ENCODE measurements at regions not wholly inside any gene's neighbourhood (a gene's known extent, or its start where the extent isn't known, plus 50 kb on each side); places are given as distances from the start of the nearest gene placed in this dataset.

DNA sequence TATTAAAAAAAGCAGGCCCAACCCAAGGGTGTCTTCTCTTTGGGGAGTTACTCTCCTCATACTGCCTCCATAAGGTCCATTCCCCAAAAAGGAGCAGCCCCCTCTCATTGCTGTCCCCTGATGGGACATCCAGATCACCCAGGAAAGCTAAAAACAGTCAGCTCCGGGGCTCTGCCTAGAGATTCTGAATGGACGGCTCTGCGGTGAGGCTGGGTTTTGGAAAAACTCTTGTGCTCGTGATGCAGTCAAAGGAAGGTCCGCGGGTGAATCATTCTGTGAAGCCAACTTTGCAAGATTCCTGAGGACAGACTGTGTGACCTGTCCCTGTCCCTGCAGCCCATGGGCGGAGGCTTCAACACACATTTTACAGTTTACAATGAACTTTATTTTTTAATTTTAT is 351.5 kb downstream of the TYW1 start:
- TF ChIP-seq, protein P1, sequence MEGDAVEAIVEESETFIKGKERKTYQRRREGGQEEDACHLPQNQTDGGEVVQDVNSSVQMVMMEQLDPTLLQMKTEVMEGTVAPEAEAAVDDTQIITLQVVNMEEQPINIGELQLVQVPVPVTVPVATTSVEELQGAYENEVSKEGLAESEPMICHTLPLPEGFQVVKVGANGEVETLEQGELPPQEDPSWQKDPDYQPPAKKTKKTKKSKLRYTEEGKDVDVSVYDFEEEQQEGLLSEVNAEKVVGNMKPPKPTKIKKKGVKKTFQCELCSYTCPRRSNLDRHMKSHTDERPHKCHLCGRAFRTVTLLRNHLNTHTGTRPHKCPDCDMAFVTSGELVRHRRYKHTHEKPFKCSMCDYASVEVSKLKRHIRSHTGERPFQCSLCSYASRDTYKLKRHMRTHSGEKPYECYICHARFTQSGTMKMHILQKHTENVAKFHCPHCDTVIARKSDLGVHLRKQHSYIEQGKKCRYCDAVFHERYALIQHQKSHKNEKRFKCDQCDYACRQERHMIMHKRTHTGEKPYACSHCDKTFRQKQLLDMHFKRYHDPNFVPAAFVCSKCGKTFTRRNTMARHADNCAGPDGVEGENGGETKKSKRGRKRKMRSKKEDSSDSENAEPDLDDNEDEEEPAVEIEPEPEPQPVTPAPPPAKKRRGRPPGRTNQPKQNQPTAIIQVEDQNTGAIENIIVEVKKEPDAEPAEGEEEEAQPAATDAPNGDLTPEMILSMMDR (IDR thresholded peaks at IDR 0.05; ENCODE audit: insufficient read depth, low read depth, low read length): no peak
- no peak for TF ChIP-seq EZH2 (IDR thresholded peaks at IDR 0.05; ENCODE audit: insufficient read depth, low read length)

Data from astrocyte (in vitro differentiated cells and primary cell).